DND-41 (cell line): ENCODE measurements at regions not wholly inside any gene's neighbourhood (a gene's known extent, or its start where the extent isn't known, plus 50 kb on each side); places are given as distances from the start of the nearest gene placed in this dataset.

Experiments
- ATAC-seq: fragments of 200-7000 bp; cut with Tn5 transposase; 3 replicates; pipeline ENCODE4 v1.9.1; 2021; ENCODE audit warnings: low read depth; ENCODE audit not compliant: insufficient read depth
- DNase-seq: peaks from one replicate; pipeline ENCODE4 v3.0.0-alpha.2; 2020
- H2AFZ ChIP-seq: 2 replicates; pipeline ENCODE4 v1.6.0; 2012; ENCODE audit warnings: low read depth, low read length
- H3K27ac ChIP-seq: 2 replicates; pipeline ENCODE4 v1.5.1; 2012; ENCODE audit warnings: low read length, inconsistent platforms
- H3K27me3 ChIP-seq: fragments of 200-600 bp; sonication (generic); 2 replicates; pipeline ENCODE4 v1.6.0; 2012; ENCODE audit warnings: low read length, mild to moderate bottlenecking, inconsistent platforms; ENCODE audit not compliant: insufficient read depth, poor library complexity
- H3K36me3 ChIP-seq: 2 replicates; pipeline ENCODE4 v1.5.1; 2012; ENCODE audit warnings: low read length, inconsistent platforms; ENCODE audit not compliant: insufficient read depth
- H3K4me1 ChIP-seq: 2 replicates; pipeline ENCODE4 v1.5.1; 2012; ENCODE audit warnings: mild to moderate bottlenecking, low read length; ENCODE audit not compliant: insufficient read depth
- H3K4me2 ChIP-seq: 2 replicates; pipeline ENCODE4 v1.6.0; 2012; ENCODE audit warnings: mild to moderate bottlenecking, moderate library complexity, low read length, inconsistent platforms; ENCODE audit not compliant: insufficient read depth
- H3K4me3 ChIP-seq, 2 experiments: fragments of 200-600 bp in 1 of 2; shearing (Covaris generic) in 1 of 2; 2 replicates each; pipeline ENCODE4 v1.5.1; 2012 to 2016; ENCODE audit warnings: inconsistent platforms in 2 of 2, low read length in 2 of 2, mild to moderate bottlenecking in 2 of 2, low read depth in 1 of 2, moderate library complexity in 1 of 2
- H3K79me2 ChIP-seq: 2 replicates; pipeline ENCODE4 v1.6.0; 2012; ENCODE audit warnings: low read length, inconsistent platforms; ENCODE audit not compliant: insufficient read depth
- H3K9ac ChIP-seq: 2 replicates; pipeline ENCODE4 v1.6.0; 2012; ENCODE audit warnings: low read depth, mild to moderate bottlenecking, inconsistent platforms, low read length, moderate library complexity
- H3K9me3 ChIP-seq: 2 replicates; pipeline ENCODE4 v1.5.1; 2012; ENCODE audit warnings: low read length, moderate library complexity, mild to moderate bottlenecking, inconsistent platforms; ENCODE audit not compliant: insufficient read depth, severe bottlenecking
- H4K20me1 ChIP-seq: 2 replicates; pipeline ENCODE4 v1.6.0; 2012; ENCODE audit warnings: low read length; ENCODE audit not compliant: insufficient read depth
- EZH2 ChIP-seq: IDR thresholded peaks from 3 replicates; pipeline ENCODE4 v1.6.1; 2012; ENCODE audit warnings: borderline replicate concordance, low read depth, mild to moderate bottlenecking, moderate library complexity, low read length, inconsistent platforms; ENCODE audit not compliant: severe bottlenecking
- TF ChIP-seq, protein P1 (sequence below): IDR thresholded peaks from 2 replicates; pipeline ENCODE4 v1.5.1; 2012; ENCODE audit warnings: borderline replicate concordance, low read length, moderate library complexity, mild to moderate bottlenecking; ENCODE audit not compliant: poor library complexity, severe bottlenecking; ENCODE audit errors: extremely low read depth

DNA sequence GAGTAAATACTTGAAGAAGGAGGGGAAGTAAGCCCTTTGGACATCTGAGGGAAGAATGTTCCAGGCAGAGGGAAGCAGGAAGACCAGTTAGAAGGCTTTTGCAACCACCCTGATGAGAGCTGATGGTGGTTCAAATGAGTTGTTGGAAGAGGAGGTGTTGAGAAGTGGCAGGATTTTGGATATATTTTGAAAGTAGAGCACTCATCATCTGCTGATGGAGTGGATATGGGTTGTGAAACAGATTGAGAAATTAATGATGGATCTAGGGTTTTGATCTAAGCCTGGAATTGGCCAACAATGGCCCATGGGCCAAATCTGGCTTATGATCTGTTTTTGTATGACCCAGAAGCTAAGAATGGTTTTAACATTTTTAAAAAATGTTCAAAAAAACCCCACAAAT is 230.7 kb downstream of the NDFIP2 start:
- Histone ChIP-seq H3K27me3 (peaks cover 4% of the 10 kb centered on the region), H2AFZ (no peak overlapping the region), H3K79me2 (no peaks in the 10 kb centered on the region), H3K4me2 (no peak overlapping the region), H3K4me3 (no peak overlapping the region), H3K9ac (no peak overlapping the region), H3K4me1 (no peaks in the 10 kb centered on the region), H3K27ac (no peak overlapping the region), H4K20me1 (no peaks in the 10 kb centered on the region), H3K9me3 (no peaks in the 10 kb centered on the region), H3K36me3 (no peaks in the 10 kb centered on the region)
- TF ChIP-seq, protein P1, sequence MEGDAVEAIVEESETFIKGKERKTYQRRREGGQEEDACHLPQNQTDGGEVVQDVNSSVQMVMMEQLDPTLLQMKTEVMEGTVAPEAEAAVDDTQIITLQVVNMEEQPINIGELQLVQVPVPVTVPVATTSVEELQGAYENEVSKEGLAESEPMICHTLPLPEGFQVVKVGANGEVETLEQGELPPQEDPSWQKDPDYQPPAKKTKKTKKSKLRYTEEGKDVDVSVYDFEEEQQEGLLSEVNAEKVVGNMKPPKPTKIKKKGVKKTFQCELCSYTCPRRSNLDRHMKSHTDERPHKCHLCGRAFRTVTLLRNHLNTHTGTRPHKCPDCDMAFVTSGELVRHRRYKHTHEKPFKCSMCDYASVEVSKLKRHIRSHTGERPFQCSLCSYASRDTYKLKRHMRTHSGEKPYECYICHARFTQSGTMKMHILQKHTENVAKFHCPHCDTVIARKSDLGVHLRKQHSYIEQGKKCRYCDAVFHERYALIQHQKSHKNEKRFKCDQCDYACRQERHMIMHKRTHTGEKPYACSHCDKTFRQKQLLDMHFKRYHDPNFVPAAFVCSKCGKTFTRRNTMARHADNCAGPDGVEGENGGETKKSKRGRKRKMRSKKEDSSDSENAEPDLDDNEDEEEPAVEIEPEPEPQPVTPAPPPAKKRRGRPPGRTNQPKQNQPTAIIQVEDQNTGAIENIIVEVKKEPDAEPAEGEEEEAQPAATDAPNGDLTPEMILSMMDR = no peak
- TF ChIP-seq EZH2 = no peak
- ATAC-seq (no peak), DNase-seq (no peak)

DNA sequence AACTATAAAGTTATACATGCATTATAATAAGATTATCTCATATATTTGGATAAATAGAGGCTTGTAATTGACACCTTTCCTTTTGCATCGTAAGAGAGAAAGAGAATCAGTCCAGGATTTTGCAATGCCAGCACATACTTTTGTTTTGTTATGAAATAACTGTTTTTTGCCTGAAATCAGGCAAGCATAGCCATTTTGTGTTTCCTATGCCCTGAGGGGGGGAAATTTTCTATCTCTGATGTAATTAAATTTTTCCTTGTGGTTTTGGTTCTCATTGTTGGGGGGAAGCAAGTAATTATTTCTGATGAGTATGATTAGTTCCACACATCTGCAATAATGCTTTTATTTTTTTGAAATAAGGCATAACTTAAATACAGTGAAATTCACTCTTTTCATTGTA is 229.4 kb downstream of the NDFIP2 start:
- Histone ChIP-seq H3K27me3 (peaks cover 4% of the 10 kb centered on the region), H2AFZ (no peak overlapping the region)

DNA sequence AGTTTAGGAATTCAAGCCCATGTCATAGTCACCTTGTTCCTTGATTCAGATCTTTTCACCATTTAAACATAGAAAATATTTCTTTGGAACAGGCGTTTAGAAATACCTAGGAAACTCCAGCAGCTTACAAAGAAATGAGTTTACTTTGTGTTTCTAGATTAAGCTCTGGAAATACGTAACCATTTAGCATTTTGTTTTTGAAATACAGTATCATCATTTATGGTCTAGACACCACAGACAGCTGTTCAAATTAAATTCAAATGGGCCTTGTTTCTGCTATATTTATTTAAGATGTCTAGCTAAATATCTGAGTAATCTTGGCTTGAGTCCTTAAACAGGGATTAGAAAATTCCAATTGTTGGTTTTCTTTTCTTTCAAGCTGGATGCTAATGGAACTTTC is 228.5 kb downstream of the NDFIP2 start:
- H3K27me3 ChIP-seq = peaks cover 4% of the 10 kb centered on the region
- H4K20me1 ChIP-seq = no peaks in the 10 kb centered on the region
- H3K9me3 ChIP-seq = no peaks in the 10 kb centered on the region
- H3K4me1 ChIP-seq = no peaks in the 10 kb centered on the region
- no peak overlapping the region for H3K4me3 ChIP-seq
- H3K79me2 ChIP-seq = no peaks in the 10 kb centered on the region
- no peak overlapping the region for H3K4me2 ChIP-seq
- no peak overlapping the region for H2AFZ ChIP-seq
- no peak overlapping the region for H3K27ac ChIP-seq
- no peak for ATAC-seq
- H3K9ac ChIP-seq = no peak overlapping the region
- no peak for DNase-seq
- no peaks in the 10 kb centered on the region for H3K36me3 ChIP-seq
- TF ChIP-seq EZH2 = no peak
- TF ChIP-seq, protein P1 = no peak

More for the DNA sequence above, 229.4 kb downstream of the NDFIP2 start:
- no peak overlapping the region for H3K9ac ChIP-seq
- TF ChIP-seq, protein P1 = no peak
- TF ChIP-seq EZH2 = no peak
- no peak overlapping the region for H3K27ac ChIP-seq
- no peaks in the 10 kb centered on the region for H3K9me3 ChIP-seq
- no peak overlapping the region for H3K4me2 ChIP-seq
- H3K79me2 ChIP-seq = no peaks in the 10 kb centered on the region
- H4K20me1 ChIP-seq = no peaks in the 10 kb centered on the region
- no peaks in the 10 kb centered on the region for H3K36me3 ChIP-seq
- no peak overlapping the region for H3K4me3 ChIP-seq
- H3K4me1 ChIP-seq = no peaks in the 10 kb centered on the region
- ATAC-seq = no peak
- no peak for DNase-seq

DNA sequence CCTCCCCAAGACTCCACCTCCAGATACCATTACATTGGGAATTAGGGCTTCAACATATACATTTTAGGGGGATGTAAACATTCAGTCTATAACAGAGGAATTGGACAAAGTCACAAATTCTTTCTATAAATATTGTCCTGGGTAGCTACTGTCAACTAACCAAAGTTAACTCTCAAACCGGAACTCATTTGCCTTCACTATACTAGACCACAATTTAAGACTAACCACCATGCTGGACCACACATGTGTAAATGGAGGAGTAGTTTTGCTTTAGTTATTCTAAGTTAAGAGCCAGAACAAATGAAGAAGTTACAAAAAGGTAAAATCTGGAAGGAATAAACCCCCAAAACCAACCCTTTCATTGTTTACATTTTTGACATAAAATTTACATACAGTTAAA is 222.8 kb downstream of the NDFIP2 start:
- ATAC-seq = no peak

More for the DNA sequence above, 222.8 kb downstream of the NDFIP2 start:
- no peaks in the 10 kb centered on the region for H4K20me1 ChIP-seq
- no peak for DNase-seq
- H3K9ac ChIP-seq = no peak overlapping the region
- no peak overlapping the region for H3K4me2 ChIP-seq
- TF ChIP-seq, protein P1 = no peak
- no peak for TF ChIP-seq EZH2
- H3K79me2 ChIP-seq = no peaks in the 10 kb centered on the region
- no peaks in the 10 kb centered on the region for H3K4me1 ChIP-seq
- no peak overlapping the region for H3K27ac ChIP-seq
- H3K9me3 ChIP-seq = no peaks in the 10 kb centered on the region
- no peaks in the 10 kb centered on the region for H3K36me3 ChIP-seq
- no peak overlapping the region for H3K4me3 ChIP-seq
- H2AFZ ChIP-seq = no peak overlapping the region
- peaks cover 4% of the 10 kb centered on the region for H3K27me3 ChIP-seq
